ENCODE measurements at regions not wholly inside any gene's neighbourhood (a gene's known extent, or its start where the extent isn't known, plus 50 kb on each side); places are given as distances from the start of the nearest gene placed in this dataset.
"Not testable (repeated sequence)": the region's sequence is repeated elsewhere in the genome, so short reads cannot be mapped to it uniquely, and the experiment has no call there.

GRCh38 chr7:53635251-53635650 is 599.8 kb downstream of the POM121L12 start:
- not testable (repeated sequence) for DNase-seq (ENCODE audit: low read depth in 4 of 6, low spot score in 6 of 6); H3K4me1 ChIP-seq (ENCODE audit: control insufficient read depth, insufficient read depth, low read length); H3K4me3 ChIP-seq (ENCODE audit: low read depth, low read length); H3K9me3 ChIP-seq (ENCODE audit: control insufficient read depth, insufficient read depth, low read length); H3K36me3 ChIP-seq (ENCODE audit: control insufficient read depth, insufficient read depth, low read length); H3K27me3 ChIP-seq (ENCODE audit: control insufficient read depth, insufficient read depth, low read length); H3K27ac ChIP-seq (ENCODE audit: low read depth, low read length)
- 90% methylated on average over 2 of the region's 5 CpGs for WGBS (ENCODE audit: insufficient coverage)

DNA sequence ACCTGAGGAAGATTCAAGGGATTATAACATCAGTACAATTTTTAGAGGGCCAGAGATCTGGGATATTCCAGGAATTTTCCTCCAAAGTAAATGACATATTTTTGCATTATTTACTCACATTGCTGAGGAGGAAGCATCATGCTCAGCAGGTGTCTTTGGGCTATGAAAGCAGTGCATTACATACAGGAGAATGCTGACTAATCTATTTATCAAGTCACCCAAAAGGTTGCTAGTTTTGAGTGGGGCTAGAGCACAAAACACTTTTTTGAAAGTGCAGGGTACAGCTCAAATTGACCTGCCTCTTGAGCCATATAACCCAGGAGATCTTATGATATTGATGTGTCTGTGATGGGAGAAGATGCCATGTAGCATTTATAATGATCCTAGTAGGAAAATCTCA is 603.1 kb downstream of the POM121L12 start:
- H3K27ac ChIP-seq (ENCODE audit: low read depth, low read length): no peak overlapping the region
- no peak overlapping the region for H3K4me3 ChIP-seq (ENCODE audit: low read depth, low read length)
- DNase-seq (ENCODE audit: low read depth in 4 of 6, low spot score in 6 of 6): no peak
- peaks cover 6% of the 10 kb centered on the region for H3K9me3 ChIP-seq (ENCODE audit: control insufficient read depth, insufficient read depth, low read length)
- H3K27me3 ChIP-seq (ENCODE audit: control insufficient read depth, insufficient read depth, low read length): no peaks in the 10 kb centered on the region
- no peaks in the 10 kb centered on the region for H3K4me1 ChIP-seq (ENCODE audit: control insufficient read depth, insufficient read depth, low read length)
- no peaks in the 10 kb centered on the region for H3K36me3 ChIP-seq (ENCODE audit: control insufficient read depth, insufficient read depth, low read length)

DNA sequence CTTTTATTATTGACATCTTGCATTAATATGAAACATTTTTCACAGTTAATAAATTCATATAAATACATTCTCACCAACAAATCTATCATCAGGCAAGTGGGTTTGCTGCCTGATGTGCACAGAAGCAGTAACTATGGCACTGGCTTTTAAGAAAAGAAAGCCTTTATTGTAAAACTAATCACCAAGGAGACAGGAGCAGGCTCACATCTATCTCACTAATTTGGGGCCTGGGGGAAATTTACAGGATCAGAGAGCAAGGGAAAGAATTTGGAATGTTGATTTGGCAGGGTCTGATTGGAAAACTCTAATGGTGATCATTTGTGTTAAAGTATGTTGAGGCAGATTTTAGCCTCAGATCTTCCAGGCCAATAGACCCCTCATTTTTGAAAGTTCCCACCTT is 605.7 kb downstream of the POM121L12 start:
- peak; percentile 3 to 68 (median 23) for DNase-seq (ENCODE audit: low read depth in 4 of 6, low spot score in 6 of 6)
- H3K4me3 ChIP-seq (ENCODE audit: low read depth, low read length): no peak overlapping the region
- peaks cover 3% of the 10 kb centered on the region for H3K9me3 ChIP-seq (ENCODE audit: control insufficient read depth, insufficient read depth, low read length)
- H3K27ac ChIP-seq (ENCODE audit: low read depth, low read length): no peak overlapping the region
- H3K36me3 ChIP-seq (ENCODE audit: control insufficient read depth, insufficient read depth, low read length): no peaks in the 10 kb centered on the region
- no peaks in the 10 kb centered on the region for H3K27me3 ChIP-seq (ENCODE audit: control insufficient read depth, insufficient read depth, low read length)
- H3K4me1 ChIP-seq (ENCODE audit: control insufficient read depth, insufficient read depth, low read length): no peaks in the 10 kb centered on the region

DNA sequence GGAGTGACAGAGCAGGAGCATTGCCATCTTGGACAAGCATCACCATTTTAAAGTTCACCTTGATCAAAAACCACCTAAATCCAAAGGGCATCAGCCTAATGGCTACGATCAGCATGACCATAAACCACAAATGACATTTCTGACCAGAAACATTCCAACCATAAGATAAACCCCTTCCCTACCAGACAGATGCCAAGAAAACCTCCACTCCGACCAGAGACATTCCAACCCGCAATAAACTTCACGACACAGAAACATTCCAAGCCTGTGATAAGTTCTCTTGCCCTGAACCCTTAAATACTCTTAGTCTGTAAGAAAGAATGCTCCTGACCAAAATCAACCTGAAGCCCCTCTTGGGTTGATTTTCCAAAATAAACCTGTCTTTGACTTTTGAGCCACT is 606.9 kb downstream of the POM121L12 start:
- no peak overlapping the region for H3K4me3 ChIP-seq (ENCODE audit: low read depth, low read length)
- H3K36me3 ChIP-seq (ENCODE audit: control insufficient read depth, insufficient read depth, low read length): no peaks in the 10 kb centered on the region
- no peak for DNase-seq (ENCODE audit: low read depth in 4 of 6, low spot score in 6 of 6)
- no peaks in the 10 kb centered on the region for H3K4me1 ChIP-seq (ENCODE audit: control insufficient read depth, insufficient read depth, low read length)
- H3K27ac ChIP-seq (ENCODE audit: low read depth, low read length): no peak overlapping the region
- WGBS (ENCODE audit: insufficient coverage): 98% methylated on average over 4 of the region's 4 CpGs
- no peaks in the 10 kb centered on the region for H3K27me3 ChIP-seq (ENCODE audit: control insufficient read depth, insufficient read depth, low read length)
- no peaks in the 10 kb centered on the region for H3K9me3 ChIP-seq (ENCODE audit: control insufficient read depth, insufficient read depth, low read length)

- H3K4me3 ChIP-seq (ENCODE audit: low read depth, low read length): no peak overlapping the region
- no peak for DNase-seq (ENCODE audit: low read depth in 4 of 6, low spot score in 6 of 6)
- WGBS (ENCODE audit: insufficient coverage): no CpG with 5 or more reads among the region's 2 CpGs
- H3K27me3 ChIP-seq (ENCODE audit: control insufficient read depth, insufficient read depth, low read length): no peaks in the 10 kb centered on the region
- no peaks in the 10 kb centered on the region for H3K36me3 ChIP-seq (ENCODE audit: control insufficient read depth, insufficient read depth, low read length)
- H3K9me3 ChIP-seq (ENCODE audit: control insufficient read depth, insufficient read depth, low read length): no peaks in the 10 kb centered on the region
- H3K27ac ChIP-seq (ENCODE audit: low read depth, low read length): no peak overlapping the region
- H3K4me1 ChIP-seq (ENCODE audit: control insufficient read depth, insufficient read depth, low read length): no peaks in the 10 kb centered on the region
Observed at GRCh38 chr7:53642866-53643265, 607.4 kb downstream of the POM121L12 start.

DNA sequence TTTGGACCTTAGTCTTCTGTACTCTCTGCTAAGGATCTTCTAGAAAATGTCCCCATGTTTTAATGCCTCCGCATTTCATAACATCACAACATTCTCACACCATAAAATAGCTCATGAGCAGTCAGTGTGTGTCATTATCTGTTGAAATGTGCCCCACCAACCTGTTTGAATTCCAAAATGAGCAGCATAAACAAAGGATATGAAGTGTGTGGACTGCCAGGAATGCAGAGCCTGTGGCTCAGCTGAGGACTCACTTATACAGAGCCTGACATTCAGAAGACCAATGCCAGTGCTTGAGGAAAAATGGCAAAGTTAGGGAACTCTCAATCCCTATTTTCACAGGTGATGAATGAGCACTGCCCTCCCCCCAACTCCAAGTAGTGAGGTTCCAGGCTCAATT is 621.4 kb downstream of the POM121L12 start:
- WGBS (ENCODE audit: insufficient coverage): no CpG with 5 or more reads among the region's 1 CpG
- no peak for DNase-seq (ENCODE audit: low read depth in 4 of 6, low spot score in 6 of 6)
- no peak overlapping the region for H3K4me3 ChIP-seq (ENCODE audit: low read depth, low read length)
- H3K27me3 ChIP-seq (ENCODE audit: control insufficient read depth, insufficient read depth, low read length): no peaks in the 10 kb centered on the region
- no peak overlapping the region for H3K27ac ChIP-seq (ENCODE audit: low read depth, low read length)
- H3K9me3 ChIP-seq (ENCODE audit: control insufficient read depth, insufficient read depth, low read length): no peaks in the 10 kb centered on the region
- no peaks in the 10 kb centered on the region for H3K36me3 ChIP-seq (ENCODE audit: control insufficient read depth, insufficient read depth, low read length)
- no peaks in the 10 kb centered on the region for H3K4me1 ChIP-seq (ENCODE audit: control insufficient read depth, insufficient read depth, low read length)

DNA sequence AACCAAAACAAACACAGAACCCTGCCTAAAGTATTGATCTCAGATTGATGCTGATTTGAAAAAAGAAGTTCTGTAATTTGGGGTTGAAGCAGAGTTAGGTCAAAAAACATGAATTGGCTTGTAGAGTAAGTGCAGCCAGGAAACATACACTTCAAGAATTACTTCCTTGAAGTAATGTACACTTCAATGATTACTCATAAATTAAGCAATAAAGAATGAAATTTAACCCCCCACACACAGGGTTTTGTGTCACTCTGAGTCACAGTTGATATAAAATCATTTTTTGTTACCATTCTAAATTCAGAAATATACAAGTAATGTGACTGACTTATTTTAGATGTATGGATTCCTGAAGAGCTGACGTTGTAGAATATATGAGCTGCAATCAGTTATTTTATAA is 622.2 kb downstream of the POM121L12 start:
- Histone ChIP-seq H3K27me3 (ENCODE audit: control insufficient read depth, insufficient read depth, low read length) (no peaks in the 10 kb centered on the region), H3K36me3 (ENCODE audit: control insufficient read depth, insufficient read depth, low read length) (no peaks in the 10 kb centered on the region), H3K27ac (ENCODE audit: low read depth, low read length) (no peak overlapping the region), H3K9me3 (ENCODE audit: control insufficient read depth, insufficient read depth, low read length) (no peaks in the 10 kb centered on the region), H3K4me1 (ENCODE audit: control insufficient read depth, insufficient read depth, low read length) (no peaks in the 10 kb centered on the region), H3K4me3 (ENCODE audit: low read depth, low read length) (no peak overlapping the region)
- WGBS (ENCODE audit: insufficient coverage): no CpG with 5 or more reads among the region's 1 CpG
- no peak for DNase-seq (ENCODE audit: low read depth in 4 of 6, low spot score in 6 of 6)

GRCh38 chr7:53658951-53659350 is 623.5 kb downstream of the POM121L12 start:
- no peaks in the 10 kb centered on the region for H3K4me1 ChIP-seq (ENCODE audit: control insufficient read depth, insufficient read depth, low read length)
- no peaks in the 10 kb centered on the region for H3K9me3 ChIP-seq (ENCODE audit: control insufficient read depth, insufficient read depth, low read length)
- no peak overlapping the region for H3K4me3 ChIP-seq (ENCODE audit: low read depth, low read length)
- 86% methylated on average over 1 of the region's 3 CpGs for WGBS (ENCODE audit: insufficient coverage)
- H3K36me3 ChIP-seq (ENCODE audit: control insufficient read depth, insufficient read depth, low read length): no peaks in the 10 kb centered on the region
- no peak for DNase-seq (ENCODE audit: low read depth in 4 of 6, low spot score in 6 of 6)
- no peaks in the 10 kb centered on the region for H3K27me3 ChIP-seq (ENCODE audit: control insufficient read depth, insufficient read depth, low read length)
- no peak overlapping the region for H3K27ac ChIP-seq (ENCODE audit: low read depth, low read length)

- H3K27ac ChIP-seq (ENCODE audit: low read depth, low read length): no peak overlapping the region
- no peaks in the 10 kb centered on the region for H3K36me3 ChIP-seq (ENCODE audit: control insufficient read depth, insufficient read depth, low read length)
- H3K9me3 ChIP-seq (ENCODE audit: control insufficient read depth, insufficient read depth, low read length): no peaks in the 10 kb centered on the region
- DNase-seq (ENCODE audit: low read depth in 4 of 6, low spot score in 6 of 6): no peak
- WGBS (ENCODE audit: insufficient coverage): 93% methylated on average over 2 of the region's 4 CpGs
- no peaks in the 10 kb centered on the region for H3K27me3 ChIP-seq (ENCODE audit: control insufficient read depth, insufficient read depth, low read length)
- H3K4me3 ChIP-seq (ENCODE audit: low read depth, low read length): no peak overlapping the region
- no peaks in the 10 kb centered on the region for H3K4me1 ChIP-seq (ENCODE audit: control insufficient read depth, insufficient read depth, low read length)
Observed at GRCh38 chr7:53661645-53662217, 626.3 kb downstream of the POM121L12 start.

DNA sequence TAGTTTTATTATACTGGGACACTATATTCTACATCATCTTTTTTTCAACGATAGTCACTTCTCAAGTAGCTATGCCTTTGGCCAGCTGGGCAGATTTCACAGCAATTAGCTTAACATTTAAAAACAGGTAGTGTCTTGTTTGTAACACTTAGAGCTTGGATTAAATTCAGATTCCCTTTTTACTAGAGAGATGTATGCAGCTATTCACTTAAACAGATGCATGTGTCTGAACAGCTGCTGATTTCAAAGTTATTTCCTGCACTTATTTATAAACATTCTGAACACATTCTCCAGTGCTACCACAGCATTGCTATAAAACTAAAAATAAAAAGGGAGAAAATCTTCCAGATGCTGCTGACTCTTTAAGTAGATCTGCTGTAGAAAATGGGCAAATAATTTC is 637.2 kb downstream of the POM121L12 start:
- Histone ChIP-seq H3K4me1 (ENCODE audit: control insufficient read depth, insufficient read depth, low read length) (no peaks in the 10 kb centered on the region), H3K27me3 (ENCODE audit: control insufficient read depth, insufficient read depth, low read length) (no peaks in the 10 kb centered on the region), H3K27ac (ENCODE audit: low read depth, low read length) (no peak overlapping the region), H3K4me3 (ENCODE audit: low read depth, low read length) (no peak overlapping the region), H3K36me3 (ENCODE audit: control insufficient read depth, insufficient read depth, low read length) (no peaks in the 10 kb centered on the region), H3K9me3 (ENCODE audit: control insufficient read depth, insufficient read depth, low read length) (no peaks in the 10 kb centered on the region)
- DNase-seq (ENCODE audit: low read depth in 4 of 6, low spot score in 6 of 6): peak in 3 of 6 donors; percentile 14 to 68 (median 14)
- no CpG with 5 or more reads among the region's 1 CpG for WGBS (ENCODE audit: insufficient coverage)
